GM12892 (cell line): ENCODE measurements at regions not wholly inside any gene's neighbourhood (a gene's known extent, or its start where the extent isn't known, plus 50 kb on each side); places are given as distances from the start of the nearest gene placed in this dataset.

ENCODE experiments used
- DNase-seq: peaks from one replicate; pipeline ENCODE4 v3.0.0; 2011; ENCODE audit not compliant: insufficient read length
- FAIRE-seq: peaks from 2 replicates; lab custom pipeline; 2011; peaks lifted over from hg19 to GRCh38; lab: Jason Lieb, UNC
- POLR2A ChIP-seq: IDR thresholded peaks from 2 replicates; pipeline ENCODE4 v1.6.1; 2011; ENCODE audit warnings: low read depth, low read length, control low read depth
- POLR2AphosphoS5 ChIP-seq: IDR thresholded peaks from 2 replicates; pipeline ENCODE4 v1.6.1; 2011; ENCODE audit warnings: low read depth, low read length, control low read depth
- TAF1 ChIP-seq: IDR thresholded peaks from 2 replicates; pipeline ENCODE4 v1.6.1; 2011; ENCODE audit warnings: low read depth, mild to moderate bottlenecking, control low read depth, low read length, borderline replicate concordance

DNA sequence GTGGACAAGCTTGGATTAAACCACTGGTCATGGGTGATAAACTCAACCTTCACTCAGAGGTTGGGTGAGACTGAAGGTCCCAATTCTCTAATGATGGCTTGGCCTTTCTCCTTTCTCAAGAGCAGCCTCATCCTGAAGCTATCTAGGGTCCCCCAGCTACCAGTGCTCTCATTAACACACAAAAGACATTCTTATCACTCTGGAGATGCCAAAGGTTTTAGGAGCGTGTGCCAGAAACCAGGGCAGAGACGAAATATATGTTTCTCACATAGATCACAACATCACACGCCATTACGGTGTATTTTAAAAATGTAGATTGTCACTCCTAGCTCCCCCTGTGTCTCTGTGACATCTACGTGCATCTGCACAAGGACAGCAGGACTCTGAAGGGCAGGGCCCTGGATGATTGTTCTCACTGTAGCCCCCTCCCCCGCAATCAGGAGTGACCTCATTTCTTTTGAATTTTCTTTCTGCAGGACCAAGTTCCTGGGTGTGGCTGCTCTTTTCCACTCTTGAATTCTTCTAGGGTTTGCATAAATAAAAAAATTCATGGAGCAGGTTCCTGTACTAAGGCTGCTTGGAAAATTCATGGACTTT lies 311.3 kb downstream of the GADD45G start:
- DNase-seq = no peak
- TF ChIP-seq POLR2A = no peak
- FAIRE-seq = no peak

DNA sequence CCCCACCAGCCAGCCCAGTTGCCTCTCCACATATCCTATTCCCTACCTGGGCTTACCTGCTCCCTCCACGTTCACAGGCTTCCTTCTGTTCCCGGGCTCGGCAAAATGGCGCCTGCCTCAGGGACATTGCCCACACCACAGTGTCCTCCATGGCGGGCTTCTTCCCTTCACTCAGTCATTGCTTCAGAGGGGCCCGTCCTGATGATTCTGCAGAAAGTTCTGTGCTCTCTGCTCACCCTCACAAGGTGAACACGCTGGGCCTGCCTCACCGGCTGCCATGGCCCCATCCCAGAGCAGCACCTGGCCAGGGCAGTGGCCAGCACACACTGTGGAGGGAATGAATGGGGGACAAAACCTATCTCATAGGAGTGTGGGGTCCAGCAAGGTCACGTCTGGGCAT lies 313.0 kb downstream of the GADD45G start:
- FAIRE-seq = no peak
- DNase-seq = no peak
- no peak for TF ChIP-seq POLR2AphosphoS5
- TF ChIP-seq TAF1 = no peak
- TF ChIP-seq POLR2A = no peak

DNA sequence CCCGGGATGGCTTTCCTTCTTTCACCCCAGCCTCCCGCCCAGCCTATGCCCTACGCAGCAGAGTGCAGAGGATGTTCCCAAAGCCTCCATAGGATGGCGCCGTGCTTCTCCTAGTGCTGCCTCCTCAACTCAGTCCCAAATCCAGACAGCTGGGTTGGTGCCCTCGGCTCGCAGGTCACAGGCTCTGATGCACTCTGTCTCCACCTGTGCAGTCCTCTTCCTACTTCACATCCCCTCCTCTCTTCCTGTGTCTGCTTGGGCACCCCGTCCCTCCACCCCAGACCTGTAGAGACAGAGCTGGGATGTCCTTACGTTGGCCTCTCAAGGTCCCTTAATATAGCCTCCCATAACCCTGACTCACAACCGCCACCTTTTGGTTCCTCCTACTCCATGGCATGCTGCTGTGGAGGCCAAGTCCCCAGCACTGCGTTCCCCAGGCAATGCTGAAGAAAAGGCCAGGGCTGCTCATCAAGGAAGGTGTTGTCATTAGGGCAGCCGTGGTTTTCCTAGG lies 314.4 kb downstream of the GADD45G start:
- TF ChIP-seq POLR2AphosphoS5 = no peak
- DNase-seq = peak; percentile 31
- FAIRE-seq = peak; percentile 21

DNA sequence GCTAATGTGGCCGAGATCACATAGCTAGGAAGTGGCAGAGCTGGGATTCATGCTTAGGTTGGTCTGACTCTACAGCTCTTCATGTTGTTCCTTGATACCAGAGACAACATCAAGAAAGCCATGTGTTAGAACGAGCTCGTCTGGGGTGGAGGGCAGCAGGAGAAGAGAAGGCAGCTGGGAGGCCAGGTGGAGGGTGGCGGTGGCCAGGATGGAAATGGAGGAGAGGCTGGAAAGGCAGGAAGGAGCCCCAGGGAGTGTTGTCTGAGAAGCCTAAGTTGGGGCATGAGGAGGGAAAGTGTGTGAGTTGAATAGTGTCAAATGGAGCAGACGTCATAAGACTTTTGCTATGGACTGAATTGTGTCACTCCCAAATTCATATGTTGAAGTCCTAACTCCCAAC lies 315.3 kb downstream of the GADD45G start:
- DNase-seq (no peak), FAIRE-seq (no peak)

DNA sequence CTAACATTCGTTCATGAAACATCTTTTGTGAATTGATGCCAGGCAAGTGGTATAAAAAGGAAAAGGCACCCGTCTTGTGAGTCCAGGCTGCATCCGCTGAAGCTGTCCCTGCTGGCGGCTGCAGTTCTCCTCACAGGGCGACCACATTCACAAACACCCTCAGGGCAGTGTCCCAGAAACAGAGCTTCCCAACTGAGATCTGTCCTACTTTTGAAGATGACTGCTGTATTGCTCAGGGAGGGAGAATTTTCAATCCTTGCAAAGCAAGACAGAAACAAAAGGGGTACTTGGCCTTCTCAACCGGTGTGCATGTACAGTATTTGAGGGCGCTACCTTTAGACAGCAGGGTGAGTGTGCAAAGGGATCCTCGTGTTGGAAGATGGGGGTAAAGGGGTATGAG lies 316.1 kb downstream of the GADD45G start:
- TF ChIP-seq TAF1 (no peak), POLR2AphosphoS5 (no peak), POLR2A (no peak)
- DNase-seq (no peak), FAIRE-seq (no peak)

More for the DNA sequence above, 315.3 kb downstream of the GADD45G start:
- TF ChIP-seq TAF1 (no peak), POLR2AphosphoS5 (no peak), POLR2A (no peak)

DNA sequence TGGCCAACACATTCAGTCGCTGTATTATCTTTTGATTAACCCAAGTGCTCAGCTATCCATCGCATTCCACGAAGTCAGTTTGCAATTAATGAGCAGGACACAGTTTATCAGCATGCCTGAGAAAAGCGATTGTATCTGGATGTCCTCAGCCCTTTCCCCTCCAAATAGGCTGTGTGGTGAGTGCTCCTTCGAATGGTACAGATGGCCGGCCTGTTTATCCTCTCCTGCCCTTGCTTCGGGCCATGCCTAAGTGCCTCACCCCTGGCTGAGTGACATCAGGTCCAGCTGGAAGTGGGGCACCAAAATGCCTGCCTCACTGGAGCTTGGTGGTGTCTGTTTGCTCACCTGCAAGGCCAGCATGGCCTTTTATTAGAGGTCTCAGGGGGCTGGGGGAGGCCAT lies 317.3 kb downstream of the GADD45G start:
- DNase-seq (no peak), FAIRE-seq (no peak)
- TF ChIP-seq POLR2AphosphoS5 (no peak), POLR2A (no peak)

DNA sequence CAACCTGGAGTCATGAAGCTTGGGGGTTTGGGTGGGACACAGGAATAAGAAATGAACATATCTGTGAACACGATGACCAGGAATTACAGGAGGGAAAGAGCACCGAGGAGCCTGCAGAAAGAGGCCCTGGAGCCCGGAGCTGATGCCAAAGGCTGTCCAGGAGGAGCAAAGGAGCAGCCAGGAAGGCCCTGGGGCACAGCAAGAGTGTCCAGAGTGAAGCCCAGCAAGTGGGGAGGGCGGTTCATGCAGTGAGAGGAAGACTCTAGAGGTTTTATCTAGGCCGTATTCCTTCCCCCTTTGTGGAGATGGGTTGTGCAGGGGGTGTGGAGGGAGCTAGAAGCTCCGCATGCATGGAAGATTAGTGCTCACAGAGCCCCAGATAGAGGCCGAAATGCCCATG lies 318.4 kb downstream of the GADD45G start:
- no peak for TF ChIP-seq POLR2AphosphoS5
- TF ChIP-seq POLR2A = no peak
- TF ChIP-seq TAF1 = no peak
- FAIRE-seq = no peak
- no peak for DNase-seq

DNA sequence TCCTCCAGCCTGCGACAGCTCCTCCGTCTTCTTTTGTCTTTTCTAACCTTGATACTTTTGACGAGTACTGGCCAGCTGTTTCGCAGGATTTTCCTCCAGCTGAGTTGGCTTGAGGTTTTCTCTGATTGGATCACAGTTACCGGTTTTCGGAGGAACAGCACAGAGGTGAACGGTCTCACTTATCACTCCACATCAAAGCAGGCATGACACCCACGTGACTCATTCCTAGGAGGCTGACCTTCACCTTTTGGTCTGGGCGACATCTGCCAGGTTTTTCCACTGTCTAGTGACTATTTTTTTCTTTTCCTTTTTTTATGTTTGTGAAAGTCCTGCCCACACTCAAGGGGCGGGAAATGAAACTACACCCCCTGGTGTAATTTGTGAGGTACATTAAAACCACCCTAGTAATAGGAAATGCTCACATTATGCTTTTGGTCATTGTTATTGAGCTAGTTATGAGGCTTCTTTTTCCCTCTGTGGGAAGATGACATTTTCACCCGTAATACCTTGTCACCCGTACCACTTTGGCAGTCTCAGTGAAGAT lies 319.2 kb downstream of the GADD45G start:
- DNase-seq (no peak), FAIRE-seq (no peak)
- no peak for TF ChIP-seq POLR2AphosphoS5
- TF ChIP-seq TAF1 = no peak
- TF ChIP-seq POLR2A = no peak

DNA sequence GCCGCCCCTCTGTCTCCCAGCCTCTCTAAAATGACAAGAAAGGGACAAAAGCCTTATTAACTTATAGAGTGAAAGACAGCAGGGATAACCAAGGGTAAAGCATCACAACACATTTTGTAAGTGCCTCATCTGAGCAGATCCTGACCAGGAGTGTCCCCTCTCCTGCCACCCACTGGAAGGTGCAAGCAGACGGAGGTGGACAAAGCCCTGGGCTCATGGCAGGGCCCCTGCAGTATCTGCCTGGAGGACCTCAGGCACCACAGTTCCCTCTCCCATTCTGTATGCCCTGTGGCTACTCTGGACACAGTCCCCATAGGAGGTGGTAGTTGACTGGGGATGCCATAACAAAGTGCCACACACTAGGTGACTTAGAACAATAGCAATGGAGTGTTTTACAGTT lies 319.8 kb downstream of the GADD45G start:
- TF ChIP-seq POLR2AphosphoS5 (no peak), TAF1 (no peak), POLR2A (no peak)
- DNase-seq = no peak
- FAIRE-seq = no peak

DNA sequence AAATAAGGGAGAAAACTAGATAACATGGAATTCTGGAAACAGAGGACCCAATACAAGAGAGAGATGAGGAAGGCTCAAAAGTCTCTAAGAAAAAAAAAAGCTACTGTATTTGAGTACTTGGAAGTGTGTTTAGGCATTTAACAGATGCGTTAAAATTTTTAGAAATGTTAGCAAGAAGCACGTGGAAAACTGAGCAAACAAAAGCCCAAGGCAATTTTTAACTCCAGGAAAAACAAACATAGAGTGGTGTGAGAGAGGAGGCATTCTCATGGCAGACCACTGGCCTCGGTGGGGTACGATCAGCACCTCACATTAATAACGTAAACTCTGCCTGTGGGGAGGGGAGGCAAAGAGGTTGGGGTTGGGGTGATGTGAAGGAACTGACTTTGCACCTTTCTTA lies 321.4 kb downstream of the GADD45G start:
- TF ChIP-seq POLR2AphosphoS5 (no peak), TAF1 (no peak)
- FAIRE-seq (no peak), DNase-seq (no peak)

DNA sequence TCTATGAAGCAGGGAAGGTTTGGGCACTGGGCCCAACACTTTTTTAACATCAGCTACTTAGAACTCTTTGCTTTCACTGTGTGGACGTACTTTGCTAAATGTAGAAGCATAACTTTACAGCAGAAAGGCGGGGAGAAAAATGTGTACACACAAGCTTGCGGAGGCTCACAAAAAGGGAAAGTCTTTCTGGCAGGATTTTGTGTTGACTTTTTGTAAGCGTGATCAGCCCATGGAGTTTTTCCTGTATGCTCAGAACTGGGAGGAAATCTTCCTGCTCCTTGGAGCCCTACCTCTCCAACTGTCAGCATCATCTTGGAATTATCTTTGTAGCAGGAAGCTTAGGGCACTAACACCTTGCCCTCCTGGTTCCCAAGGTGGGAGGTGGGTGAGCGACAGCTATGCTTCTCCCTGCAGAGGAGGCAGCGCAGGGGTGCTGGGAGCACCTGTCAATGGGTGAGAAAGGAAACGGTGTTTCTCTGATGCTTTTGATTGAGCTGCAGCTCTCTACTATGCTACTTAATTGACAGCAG lies 321.9 kb downstream of the GADD45G start:
- DNase-seq (no peak), FAIRE-seq (no peak)
- TF ChIP-seq POLR2A = no peak

DNA sequence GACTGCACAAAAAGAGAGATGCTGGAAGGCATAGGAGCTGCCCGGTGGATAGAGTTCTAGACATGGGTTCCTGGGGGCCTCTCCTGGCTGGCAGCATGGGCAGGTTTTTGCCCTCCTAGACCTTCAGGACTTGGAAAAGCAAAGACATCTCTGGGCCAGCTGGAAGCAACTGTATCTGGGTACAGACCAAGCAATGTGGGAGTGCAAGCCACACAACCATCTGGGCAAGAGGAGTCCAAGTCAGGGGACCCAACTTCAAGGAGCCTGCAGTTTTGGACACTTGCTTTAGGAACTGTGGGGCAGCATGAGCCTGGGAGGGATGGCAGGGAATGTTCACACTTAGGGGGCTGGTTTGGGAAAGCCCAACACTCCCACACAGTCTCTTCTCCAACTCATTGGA lies 323.3 kb downstream of the GADD45G start:
- FAIRE-seq (no peak), DNase-seq (no peak)
- TF ChIP-seq POLR2AphosphoS5 (no peak), TAF1 (no peak), POLR2A (no peak)

DNA sequence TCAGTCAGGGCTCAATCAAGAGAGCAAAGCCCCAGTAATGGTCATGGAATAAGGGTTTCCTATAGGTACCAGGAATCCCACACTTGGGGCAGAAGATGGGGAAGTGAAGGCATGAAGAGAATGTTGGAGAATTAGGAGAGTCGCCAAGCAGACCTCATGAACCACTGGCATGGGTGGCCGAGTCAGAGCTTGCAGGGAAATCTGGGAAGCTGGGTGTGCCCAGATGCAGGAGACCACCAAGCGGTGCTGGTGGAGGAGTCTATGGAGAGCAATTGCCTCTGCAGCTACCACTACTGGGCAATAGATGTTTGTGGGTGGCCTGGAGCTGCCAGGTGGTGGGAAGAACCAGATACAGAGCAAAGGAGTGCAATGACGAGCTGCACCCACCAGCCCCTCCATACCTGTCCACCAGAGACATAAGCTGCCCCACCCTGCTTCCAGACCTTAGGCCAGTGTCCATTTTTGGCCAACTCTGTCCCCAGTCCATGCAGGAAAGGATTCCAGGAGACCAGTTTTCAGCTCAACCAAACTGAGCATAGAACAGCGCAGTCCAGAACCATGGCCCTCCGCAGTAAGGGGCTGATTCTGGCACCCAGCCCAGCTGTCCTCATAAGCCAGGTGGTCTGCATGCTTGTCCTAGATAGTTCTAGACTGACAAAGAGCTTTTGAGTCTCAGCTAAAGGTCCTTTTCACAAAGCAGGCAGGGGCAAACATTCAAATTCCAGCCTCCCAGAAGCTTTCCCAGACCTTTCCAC lies 323.9 kb downstream of the GADD45G start:
- DNase-seq (no peak), FAIRE-seq (no peak)
- no peak for TF ChIP-seq POLR2A
- TF ChIP-seq TAF1 = no peak
- TF ChIP-seq POLR2AphosphoS5 = no peak
